ENCODE measurements at regions not wholly inside any gene's neighbourhood (a gene's known extent, or its start where the extent isn't known, plus 50 kb on each side); places are given as distances from the start of the nearest gene placed in this dataset.

DNA sequence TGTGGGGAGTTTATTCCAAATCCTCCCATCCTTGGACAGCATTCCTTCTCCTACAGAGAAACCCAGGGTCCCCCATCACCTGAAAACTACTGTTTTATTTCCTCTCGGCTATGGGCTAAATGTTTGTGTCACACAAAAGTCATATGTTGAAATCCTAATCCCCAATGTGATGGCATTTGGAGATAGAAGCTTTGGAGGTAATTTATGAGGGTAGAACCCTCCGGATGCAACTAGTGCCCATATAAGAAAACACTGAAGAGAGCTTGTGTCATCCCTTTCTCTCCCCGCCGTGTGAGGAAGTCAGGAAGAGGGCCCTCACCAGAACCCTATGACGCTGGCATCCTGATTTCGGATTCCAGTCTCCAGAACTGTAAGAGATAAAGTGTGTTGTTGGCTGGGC lies 127.8 kb upstream of the NOCT start:
- intact Hi-C loops (cut with micrococcal nuclease) = no loop called here
- DNase-seq (ENCODE audit: low read depth, low spot score) (no peak), FAIRE-seq (no peak)
- POLR2A ChIA-PET = no interaction called here
- Histone ChIP-seq H3K9me1 (replicated peaks; ENCODE audit: control insufficient read depth, extremely low read depth, insufficient read depth, low read length) (no peaks in the 10 kb centered on the region), H3K27me3 (ENCODE audit: control insufficient read depth in 2 of 2, insufficient read depth in 2 of 2, low read length in 2 of 2) (no peaks in the 10 kb centered on the region), H3K9ac (replicated peaks; ENCODE audit: extremely low read depth, insufficient read depth, low read length) (no peak overlapping the region), H3K79me2 (ENCODE audit: control insufficient read depth, insufficient read depth, low read length) (no peaks in the 10 kb centered on the region), H4K20me1 (replicated peaks; ENCODE audit: control insufficient read depth, extremely low read depth, insufficient read depth, low read length) (no peaks in the 10 kb centered on the region), H3K36me3 (ENCODE audit: control insufficient read depth in 2 of 2, extremely low read depth in 1 of 2, insufficient read depth in 2 of 2, low read length in 2 of 2) (no peaks in the 10 kb centered on the region), H2AFZ (ENCODE audit: low read depth, low read length) (no peak overlapping the region), H3K4me2 (ENCODE audit: insufficient read depth, low read length) (no peak overlapping the region), H3K9me3 (replicated peaks; ENCODE audit: control insufficient read depth, insufficient read depth, low read length) (no peaks in the 10 kb centered on the region), H3K4me3 (replicated peaks in 1 of 3; ENCODE audit: insufficient read depth in 1 of 3, low read depth in 1 of 3, low read length in 3 of 3) (no peak overlapping the region), H3K4me1 (ENCODE audit: control insufficient read depth, extremely low read depth, insufficient read depth, low read length) (peaks cover 9% of the 10 kb centered on the region), H3K27ac (ENCODE audit: insufficient read depth, low read depth, low read length) (no peak overlapping the region)
- dilution Hi-C loops (cut with MboI; ENCODE audit: extremely low pct_ligation_motif_present, low sequenced_read_pairs) = no loop called here
- no TSS peak for BruUV-seq (replicated peaks)
- CTCF ChIA-PET = no interaction called here
- TF ChIP-seq FOS (IDR thresholded peaks at IDR 0.05; ENCODE audit: borderline replicate concordance, insufficient read depth, low read length) = no peak
- no peak for TF ChIP-seq POLR2AphosphoS5 (IDR thresholded peaks at IDR 0.05; ENCODE audit: insufficient read depth, low read depth, low read length)
- TF ChIP-seq JUN (IDR thresholded peaks at IDR 0.05; ENCODE audit: borderline replicate concordance, insufficient read depth, insufficient read length, low read depth) = no peak
- TF ChIP-seq, protein P1, sequence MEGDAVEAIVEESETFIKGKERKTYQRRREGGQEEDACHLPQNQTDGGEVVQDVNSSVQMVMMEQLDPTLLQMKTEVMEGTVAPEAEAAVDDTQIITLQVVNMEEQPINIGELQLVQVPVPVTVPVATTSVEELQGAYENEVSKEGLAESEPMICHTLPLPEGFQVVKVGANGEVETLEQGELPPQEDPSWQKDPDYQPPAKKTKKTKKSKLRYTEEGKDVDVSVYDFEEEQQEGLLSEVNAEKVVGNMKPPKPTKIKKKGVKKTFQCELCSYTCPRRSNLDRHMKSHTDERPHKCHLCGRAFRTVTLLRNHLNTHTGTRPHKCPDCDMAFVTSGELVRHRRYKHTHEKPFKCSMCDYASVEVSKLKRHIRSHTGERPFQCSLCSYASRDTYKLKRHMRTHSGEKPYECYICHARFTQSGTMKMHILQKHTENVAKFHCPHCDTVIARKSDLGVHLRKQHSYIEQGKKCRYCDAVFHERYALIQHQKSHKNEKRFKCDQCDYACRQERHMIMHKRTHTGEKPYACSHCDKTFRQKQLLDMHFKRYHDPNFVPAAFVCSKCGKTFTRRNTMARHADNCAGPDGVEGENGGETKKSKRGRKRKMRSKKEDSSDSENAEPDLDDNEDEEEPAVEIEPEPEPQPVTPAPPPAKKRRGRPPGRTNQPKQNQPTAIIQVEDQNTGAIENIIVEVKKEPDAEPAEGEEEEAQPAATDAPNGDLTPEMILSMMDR (IDR thresholded peaks at IDR 0.05; ENCODE audit: extremely low read depth in 1 of 2, insufficient read depth in 1 of 2, low read depth in 1 of 2, low read length in 2 of 2) = no peak
- no peak for TF ChIP-seq GATA2 (IDR thresholded peaks at IDR 0.05; ENCODE audit: insufficient read depth, insufficient read length, low read depth, low read length)
- TF ChIP-seq EZH2 (IDR thresholded peaks at IDR 0.05; ENCODE audit: borderline replicate concordance, low read depth, low read length, severe bottlenecking) = no peak
- TF ChIP-seq MYC (IDR thresholded peaks at IDR 0.05; ENCODE audit: low read depth, low read length) = no peak
- no peak for TF ChIP-seq POLR2A (IDR thresholded peaks at IDR 0.05; ENCODE audit: low read depth, low read length)
- TF ChIP-seq, protein P2, sequence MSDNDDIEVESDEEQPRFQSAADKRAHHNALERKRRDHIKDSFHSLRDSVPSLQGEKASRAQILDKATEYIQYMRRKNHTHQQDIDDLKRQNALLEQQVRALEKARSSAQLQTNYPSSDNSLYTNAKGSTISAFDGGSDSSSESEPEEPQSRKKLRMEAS (IDR thresholded peaks at IDR 0.05; ENCODE audit: insufficient read depth, insufficient read length) = no peak
